Kidney capillary endothelial cell (primary cell): ENCODE measurements at regions not wholly inside any gene's neighbourhood (a gene's known extent, or its start where the extent isn't known, plus 50 kb on each side); places are given as distances from the start of the nearest gene placed in this dataset.
"Not testable (repeated sequence)": the region's sequence is repeated elsewhere in the genome, so short reads cannot be mapped to it uniquely, and the experiment has no call there.

Experiments used
- DNase-seq: peaks from one replicate; pipeline ENCODE4 v3.0.0-alpha.2; 2018; ENCODE audit warnings: low spot score

DNA sequence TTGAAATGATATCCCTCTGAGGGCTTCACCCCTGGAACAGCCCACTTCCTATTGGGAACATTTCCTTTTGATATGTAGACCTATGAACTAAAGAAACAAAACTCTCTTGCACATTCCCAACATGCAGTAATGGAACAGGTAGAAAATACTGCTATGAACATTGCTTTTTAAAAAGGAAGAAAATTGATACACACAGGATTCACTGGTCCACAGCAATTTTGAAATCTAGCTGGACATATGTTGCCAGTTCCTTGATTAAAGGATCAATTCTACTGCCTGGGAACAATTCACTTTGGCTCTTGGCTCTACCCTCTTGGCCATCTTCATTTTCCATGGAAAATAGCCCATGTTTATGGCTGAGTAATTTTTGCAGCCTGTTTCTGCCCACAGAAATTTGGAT is 74.9 kb upstream of the ZNF280D start:
- DNase-seq = no peak

DNA sequence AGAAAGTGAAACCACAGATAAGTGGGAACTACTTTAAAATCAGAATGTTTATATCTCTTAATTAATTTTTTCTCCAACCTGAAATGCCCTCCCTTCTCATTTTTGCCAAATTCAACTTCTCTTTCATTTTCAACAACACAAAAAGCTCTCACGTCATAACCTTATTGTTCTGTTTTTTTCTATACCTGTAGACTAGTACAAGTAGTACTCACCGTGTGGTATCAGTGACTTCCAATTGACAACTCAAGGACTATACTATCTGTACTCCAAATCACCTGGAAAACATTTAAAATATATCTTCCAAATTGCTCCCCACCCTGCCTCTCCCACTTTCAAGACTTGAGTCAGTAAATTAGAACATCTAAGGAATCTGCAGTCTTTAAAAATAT is 72.8 kb upstream of the ZNF280D start:
- DNase-seq = no peak

DNA sequence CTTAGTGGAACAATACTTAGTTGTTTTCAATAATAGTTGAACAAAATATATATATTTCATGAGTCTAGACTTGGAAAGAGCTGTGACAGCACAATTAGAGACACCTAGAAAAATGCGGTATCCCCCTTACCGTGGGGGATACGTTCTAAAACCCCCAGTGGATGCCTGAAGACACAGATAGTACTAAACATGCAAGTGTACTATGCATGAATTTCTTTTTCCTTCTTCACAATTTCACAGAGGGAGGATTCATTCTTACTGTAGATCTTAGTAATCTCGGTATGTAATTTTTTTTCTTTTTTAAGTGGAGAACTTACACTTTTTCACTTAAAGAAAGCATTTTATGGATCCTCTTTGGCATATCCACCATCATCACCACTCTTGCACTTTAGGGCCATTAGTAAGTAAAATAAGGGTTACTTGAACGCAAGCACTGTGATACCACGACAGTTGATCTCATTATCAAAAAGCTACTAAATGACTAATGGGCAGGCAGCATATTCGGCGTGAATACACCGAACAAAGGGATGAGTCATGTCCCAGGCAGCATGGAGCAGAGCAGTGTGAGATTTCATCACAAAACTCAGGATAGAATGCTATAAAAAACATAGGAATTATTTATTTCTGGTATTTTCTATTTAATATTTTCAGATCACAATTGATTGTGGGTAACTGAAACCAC is 72.3 kb upstream of the ZNF280D start:
- peak; percentile 78 for DNase-seq

DNA sequence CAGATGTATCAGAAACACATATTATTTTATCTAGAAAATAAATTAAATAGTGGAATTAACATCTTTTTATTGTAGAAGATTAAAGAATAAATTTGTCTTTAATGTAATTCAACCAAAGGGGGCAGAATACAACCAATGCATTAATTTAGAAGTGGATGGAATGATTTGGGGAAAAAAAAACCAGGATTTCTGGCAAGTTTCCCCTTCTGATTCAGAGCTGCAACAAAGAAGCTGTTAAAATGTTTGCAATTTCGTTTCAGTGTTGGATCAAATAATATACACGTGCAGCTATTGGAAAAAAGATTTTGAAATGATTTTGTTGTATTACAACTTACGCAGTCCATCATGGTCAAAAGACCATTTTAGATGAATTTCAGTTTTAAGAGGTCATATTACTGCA is 71.6 kb upstream of the ZNF280D start:
- DNase-seq = no peak

DNA sequence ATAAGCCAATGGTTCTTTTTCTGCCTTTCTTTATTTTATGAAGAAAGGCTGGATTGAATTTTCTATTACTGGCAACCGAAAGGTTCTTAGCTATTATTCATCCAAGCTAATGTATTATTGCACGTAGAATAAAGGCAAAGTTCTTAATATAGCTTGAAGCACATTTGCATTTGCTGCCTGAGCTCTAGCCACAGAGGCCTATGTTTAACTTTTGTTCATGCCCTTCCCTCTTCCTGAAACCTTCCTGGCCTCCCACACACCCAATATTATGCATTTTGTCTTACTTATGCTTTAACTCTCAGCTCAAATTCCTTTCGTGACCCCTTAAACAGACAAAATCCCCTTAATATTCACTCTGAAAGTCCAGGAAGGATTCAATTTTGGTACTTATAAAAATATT is 71.0 kb upstream of the ZNF280D start:
- DNase-seq = no peak

DNA sequence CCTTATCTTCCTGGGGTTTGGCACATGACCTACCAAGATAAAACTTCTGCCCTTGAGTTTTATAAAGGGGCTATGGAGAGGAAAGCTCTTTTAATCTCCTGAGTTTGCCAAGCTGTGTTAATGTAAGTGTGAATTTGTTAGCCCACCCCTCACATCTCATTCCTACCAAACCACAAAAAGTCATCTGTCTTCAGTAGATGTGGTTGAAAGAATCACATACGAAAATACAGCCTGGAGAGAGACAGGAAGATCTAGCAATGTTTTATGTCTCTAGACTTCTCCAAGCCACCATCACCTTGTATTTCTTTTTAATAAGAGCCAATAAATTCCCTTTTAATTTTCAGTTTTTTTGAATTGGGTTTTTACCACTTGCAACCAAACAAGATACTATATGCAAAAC is 68.9 kb upstream of the ZNF280D start:
- DNase-seq = no peak

DNA sequence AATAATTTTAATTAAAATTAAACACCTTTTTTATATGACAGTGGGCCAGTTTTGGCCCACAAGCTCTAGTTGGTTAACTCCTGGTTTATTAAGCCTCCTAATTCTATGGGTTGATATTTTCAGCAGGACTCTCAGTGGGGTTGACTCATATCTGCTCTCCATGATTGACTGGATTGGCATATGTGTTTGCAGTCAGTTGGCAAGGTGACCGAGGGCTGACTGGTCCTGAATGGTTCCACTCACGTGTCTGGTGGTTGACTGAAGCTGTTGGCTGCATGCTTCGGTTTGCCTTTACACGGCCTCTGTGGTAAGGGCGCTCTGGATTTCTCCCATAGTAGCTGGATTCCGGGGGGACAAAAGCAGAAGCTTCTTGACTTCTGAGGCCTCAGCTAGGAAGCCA is 65.3 kb upstream of the ZNF280D start:
- DNase-seq = no peak

DNA sequence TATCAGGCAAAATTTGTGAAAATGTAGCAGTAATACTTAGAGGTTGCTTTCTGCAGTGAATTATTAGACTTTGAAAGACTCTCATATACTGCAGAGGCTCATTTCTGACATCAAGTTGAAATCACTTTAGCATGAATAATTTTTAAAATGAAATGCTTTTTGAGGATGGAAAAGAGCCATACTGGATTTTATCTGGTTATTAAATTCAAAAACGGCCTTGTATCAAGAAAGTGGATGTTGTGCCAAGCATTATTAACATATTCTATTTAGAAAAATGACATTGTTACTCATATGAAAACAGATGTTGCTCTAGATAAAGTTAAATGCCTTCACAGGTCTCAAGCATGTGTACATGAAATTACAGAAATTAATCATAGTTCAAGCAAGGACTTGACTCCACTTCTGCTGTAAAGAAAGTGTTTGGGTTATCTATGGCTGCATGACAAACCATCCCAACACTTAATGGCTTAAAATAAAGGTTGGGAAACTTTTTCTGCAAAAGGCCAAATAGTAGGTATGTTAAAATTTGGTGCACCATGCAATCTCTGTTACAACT is 64.5 kb upstream of the ZNF280D start:
- no peak for DNase-seq

DNA sequence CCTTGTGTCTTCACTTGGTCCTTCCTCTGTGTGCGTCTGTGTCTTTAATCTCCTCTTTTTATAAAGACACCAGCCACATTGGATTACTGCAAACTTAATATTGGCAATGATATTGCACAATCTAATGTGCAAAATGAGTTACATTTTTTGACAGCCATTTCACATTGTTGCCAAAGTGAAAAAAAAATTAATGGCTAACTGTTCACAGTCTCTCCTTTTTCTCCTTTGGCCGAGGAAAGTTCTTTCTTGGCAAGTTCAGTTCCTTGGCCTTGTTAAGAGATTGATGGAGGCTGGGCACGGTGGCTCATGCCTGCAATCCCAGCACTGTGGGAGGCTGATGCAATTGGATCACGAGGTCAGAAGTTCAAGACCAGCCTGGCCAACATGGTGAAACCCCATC is 62.2 kb upstream of the ZNF280D start:
- DNase-seq = no peak

DNA sequence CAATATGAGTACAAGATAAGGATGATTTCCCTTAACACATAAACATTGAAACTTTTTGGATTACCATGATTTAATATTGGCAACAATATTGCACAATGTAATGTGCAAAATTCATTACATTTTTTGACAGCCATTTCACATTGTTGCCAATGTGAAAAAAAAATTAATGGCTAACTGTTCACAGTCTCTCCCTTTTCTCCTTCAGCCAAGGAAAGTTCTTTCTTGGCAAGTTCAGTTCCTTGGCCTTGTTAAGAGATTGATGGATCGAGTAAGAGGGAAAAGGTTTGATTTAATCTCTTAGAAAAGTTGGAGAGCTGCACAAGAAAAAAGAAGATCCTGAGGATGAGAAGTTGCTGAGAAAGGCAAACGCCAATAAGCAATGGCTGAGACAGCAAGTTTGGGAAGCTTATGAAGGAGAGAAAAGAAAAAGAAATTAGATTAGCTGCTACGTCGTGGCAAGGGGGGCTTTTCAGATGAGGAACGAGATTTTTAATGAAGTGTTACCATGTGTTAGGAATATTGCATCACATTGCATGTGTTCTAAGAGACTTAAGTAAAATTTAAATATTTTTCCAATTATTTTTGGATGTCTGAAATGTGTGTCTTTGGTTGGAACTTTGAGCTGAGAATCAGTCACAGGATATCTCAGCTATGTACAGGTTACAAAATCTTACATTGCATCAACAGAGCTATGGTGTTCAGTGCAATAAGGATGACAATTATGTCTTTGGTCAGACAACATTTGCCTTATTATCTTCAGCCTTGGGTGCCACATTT is 61.4 kb upstream of the ZNF280D start:
- DNase-seq = no peak

DNA sequence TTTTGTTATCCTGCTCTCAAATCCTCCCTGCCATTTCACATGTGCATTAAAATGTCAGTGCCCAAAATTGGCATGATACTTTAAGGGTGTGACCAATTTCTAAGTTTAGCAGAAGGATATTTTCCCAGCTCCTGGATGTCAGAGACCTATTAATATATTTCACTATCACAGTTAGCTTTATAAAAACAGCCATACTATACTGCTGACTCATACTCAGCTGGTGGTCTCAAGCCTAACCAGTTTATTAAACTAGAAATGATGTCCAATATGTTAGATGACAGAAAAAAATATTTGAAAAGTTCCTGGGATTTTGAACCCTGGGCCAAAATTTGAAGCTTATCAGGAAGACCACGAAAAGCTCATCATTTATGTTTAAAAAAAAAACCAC is 60.9 kb upstream of the ZNF280D start:
- DNase-seq = no peak

DNA sequence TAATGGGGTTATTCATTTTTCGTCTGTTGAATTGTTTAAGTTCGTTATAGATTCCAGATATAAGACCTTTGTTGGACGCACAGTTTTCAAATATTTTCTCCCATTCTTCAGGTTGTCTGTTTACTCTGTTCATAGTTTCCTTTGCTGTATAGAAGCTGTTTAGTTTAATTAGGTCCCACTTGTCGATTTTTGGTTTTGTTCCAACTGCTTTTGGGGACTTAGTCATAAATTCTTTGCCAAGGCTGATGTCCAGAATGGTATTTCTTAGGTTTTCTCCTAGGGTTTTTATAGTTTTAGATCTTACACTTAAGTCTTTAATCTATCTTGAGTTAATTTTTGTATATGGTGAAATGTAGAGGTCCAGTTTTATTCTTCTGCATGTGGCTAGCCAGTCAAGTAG is 58.9 kb upstream of the ZNF280D start:
- DNase-seq = no peak

DNA sequence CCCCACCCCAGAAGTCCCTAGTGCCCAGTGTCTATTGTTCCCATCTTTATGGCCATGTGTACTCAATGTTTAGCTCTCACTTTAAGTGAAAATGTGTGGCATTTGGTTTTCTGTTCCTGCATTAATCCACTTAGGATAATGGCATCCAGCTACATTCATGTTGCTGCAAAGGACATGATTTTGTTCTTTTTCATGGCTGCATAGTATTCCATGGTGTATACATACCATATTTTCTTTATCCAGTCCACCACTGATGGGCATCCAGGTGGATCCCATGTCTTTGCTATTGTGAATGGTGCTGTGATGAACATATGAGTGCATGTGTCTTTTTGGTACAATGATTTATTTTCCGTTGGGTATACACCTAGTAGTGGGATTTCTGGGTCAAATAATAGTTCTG is 58.2 kb upstream of the ZNF280D start:
- DNase-seq = not testable (repeated sequence)

DNA sequence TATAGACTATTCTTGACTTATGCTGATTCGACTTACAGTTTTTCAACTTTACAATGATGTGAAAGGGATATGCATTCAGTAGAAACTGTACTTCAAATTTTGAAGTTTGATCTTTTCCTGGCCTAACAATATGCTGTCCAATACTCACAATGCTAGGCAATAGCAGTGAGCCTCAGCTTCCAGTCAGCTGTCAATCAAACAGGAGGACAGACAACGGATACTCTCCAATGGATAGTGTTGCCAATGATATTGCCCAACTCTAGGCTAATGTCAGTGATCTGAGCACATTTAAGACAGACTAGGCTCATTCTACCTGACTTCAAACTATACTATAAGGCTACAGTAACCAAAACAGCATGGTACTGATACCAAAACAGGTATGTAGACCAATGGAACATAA is 55.0 kb upstream of the ZNF280D start:
- DNase-seq = no peak

DNA sequence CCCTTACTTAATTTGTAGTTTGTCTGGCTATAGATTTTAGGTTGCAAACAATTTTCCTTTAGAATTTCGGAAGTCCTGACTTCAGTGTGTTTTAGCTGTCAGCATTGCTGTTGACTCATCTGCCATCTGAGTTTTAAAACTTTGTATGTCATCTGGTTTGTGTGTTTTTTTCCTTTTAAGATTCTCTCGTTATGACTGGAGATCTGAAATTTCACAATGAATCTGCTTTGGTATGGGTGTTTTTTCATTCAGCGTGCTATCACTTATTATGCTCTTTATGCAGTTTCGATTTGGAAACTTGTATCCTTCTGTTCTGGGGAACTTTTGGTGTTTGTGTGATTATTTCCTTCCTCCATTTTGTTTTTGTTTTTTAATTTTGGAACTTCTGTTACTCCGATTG is 53.7 kb upstream of the ZNF280D start:
- DNase-seq = no peak

DNA sequence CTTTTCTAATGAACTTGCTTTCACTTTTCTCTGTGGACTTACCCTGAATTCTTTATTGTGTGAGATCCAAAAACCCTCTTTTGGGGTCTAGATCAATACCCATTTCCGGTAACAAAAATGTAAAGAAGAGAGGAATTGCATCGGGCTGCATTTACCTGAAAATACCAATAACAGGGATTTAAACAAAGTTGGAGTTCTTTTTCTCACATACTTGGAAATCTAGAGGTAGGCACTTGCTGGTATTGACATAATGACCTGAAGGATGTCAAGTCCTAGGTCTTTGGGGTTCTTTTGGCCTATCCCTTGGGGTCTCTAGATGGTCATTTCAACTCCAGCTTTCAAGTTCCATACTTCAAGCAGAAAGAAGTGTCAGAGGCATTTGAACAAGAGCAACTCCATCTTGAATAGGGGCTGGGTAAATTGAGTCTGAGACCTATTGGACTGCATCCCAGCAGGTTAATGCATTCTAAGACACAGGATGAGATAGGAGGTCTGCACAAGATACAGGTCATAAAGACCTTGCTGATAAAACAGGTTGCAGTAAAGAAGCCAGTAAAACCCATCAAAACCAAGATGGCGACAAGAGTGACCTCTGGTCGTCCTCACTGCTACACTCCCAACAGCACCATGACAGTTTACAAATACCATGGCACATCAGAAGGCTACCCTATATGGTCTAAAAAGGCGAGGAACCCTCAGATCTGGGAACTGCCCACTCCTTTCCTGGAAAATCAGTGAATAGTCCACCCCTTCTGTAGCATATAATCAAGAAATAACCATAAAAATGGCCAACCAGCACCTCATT is 50.8 kb upstream of the ZNF280D start:
- no peak for DNase-seq

DNA sequence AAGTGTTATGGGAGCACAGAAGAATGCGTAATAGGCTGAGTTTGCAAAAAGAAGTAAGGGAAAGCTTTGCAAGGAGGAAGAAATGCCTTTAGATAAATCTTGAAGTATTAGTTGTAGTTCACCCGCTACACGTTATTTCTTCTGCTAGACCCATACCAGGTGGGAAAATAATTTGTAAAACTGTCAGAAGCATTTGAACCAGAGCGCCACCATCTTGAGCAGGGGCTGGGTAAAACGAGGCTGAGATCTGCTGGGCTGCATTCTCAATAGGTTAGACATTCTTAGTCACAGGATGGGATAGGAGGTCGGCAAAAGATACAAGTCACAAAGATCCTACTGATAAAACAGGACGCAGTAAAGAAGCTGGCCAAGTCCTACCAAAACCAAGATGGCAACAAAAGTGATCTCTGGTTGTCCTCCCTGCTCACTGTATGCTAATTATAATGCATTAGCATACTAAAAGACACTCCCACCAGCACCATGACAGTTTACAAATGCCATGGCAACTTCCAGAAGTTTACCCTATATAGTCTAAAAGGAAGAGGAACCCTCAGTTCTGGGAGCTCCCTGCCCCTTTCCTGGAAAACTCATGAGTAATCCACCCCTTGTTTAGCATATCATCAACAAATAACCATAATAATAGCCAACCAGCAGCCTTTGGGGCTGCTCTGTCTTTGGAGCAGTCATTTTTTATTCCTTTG is 50.0 kb upstream of the ZNF280D start:
- DNase-seq = no peak
